Activated CD4-positive, alpha-beta T cell treated with anti-CD3 and anti-CD28 coated beads for 1 hour (primary cell): ENCODE measurements at regions not wholly inside any gene's neighbourhood (a gene's known extent, or its start where the extent isn't known, plus 50 kb on each side); places are given as distances from the start of the nearest gene placed in this dataset.

Source experiments
- DNase-seq: peaks from one replicate; pipeline ENCODE4 v3.0.0-alpha.2; 2020

DNA sequence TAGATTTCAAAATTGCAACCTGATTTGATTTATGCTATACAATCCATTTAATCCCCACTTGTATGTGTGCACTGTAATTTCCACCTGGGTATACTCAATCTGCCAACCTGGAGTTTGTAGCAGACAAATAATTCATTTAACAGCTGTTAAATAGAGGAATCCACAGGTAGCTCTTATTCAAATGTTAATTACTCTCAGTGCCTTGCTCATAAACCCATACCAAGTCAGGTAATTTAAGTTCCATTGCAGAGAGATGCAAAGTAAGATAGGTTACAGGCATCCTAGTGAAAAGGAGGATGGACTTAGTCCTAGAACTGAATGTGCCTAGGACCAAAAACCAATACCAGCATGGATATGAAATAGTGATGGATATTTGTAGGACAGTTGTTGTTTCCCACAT, 674.2 kb downstream of the TBL1XR1 start:
- no peak for DNase-seq

GRCh38 chr3:176522436-176522835, 674.8 kb downstream of the TBL1XR1 start:
- DNase-seq, result no peak

- no peak for DNase-seq
Measured at GRCh38 chr3:176521531-176522175, 675.6 kb downstream of the TBL1XR1 start.

- DNase-seq, result no peak
Measured at GRCh38 chr3:176514297-176514696, 683.0 kb downstream of the TBL1XR1 start.

DNA sequence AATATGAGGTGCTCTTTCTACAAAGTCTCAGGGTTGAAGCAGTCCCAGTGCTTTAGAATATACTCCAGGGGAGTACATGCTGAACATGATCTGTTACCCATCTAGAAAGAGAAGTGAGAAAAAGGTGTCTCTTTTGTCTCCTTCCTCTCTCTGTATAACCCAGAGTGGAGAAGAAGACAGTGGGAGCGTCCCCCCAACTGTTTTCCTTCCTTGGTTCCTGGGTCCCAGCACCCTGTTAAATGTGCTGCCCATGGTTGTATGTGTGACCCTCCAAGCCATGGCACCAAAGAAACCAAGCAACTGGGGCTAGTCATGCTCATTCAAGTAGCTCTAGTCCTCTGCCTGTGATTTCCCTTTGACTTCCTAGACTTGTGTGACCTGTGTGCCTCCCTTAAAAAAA, 683.7 kb downstream of the TBL1XR1 start:
- no peak for DNase-seq

DNA sequence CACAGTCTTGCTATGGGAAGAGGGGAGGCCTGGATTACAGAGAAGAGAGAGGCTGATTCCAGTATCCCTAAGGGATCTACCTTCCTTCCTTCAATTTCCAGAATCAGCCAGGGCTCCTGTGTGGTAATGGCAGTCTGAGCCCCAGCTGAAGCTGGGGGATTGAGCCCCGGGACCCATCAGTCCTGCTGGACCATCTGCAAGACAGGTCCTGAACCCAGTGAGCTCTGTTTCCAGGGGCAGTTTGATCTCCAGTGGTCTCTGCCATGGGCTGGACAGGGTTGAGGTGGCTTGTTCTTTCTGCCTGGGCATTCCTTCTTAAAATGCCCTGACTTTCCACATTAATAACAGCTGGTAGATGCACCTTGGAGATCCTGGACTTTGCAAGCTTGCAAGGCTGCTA, 685.2 kb downstream of the TBL1XR1 start:
- DNase-seq, result no peak

- no peak for DNase-seq
Measured at GRCh38 chr3:176510097-176510496, 687.2 kb downstream of the TBL1XR1 start.

DNA sequence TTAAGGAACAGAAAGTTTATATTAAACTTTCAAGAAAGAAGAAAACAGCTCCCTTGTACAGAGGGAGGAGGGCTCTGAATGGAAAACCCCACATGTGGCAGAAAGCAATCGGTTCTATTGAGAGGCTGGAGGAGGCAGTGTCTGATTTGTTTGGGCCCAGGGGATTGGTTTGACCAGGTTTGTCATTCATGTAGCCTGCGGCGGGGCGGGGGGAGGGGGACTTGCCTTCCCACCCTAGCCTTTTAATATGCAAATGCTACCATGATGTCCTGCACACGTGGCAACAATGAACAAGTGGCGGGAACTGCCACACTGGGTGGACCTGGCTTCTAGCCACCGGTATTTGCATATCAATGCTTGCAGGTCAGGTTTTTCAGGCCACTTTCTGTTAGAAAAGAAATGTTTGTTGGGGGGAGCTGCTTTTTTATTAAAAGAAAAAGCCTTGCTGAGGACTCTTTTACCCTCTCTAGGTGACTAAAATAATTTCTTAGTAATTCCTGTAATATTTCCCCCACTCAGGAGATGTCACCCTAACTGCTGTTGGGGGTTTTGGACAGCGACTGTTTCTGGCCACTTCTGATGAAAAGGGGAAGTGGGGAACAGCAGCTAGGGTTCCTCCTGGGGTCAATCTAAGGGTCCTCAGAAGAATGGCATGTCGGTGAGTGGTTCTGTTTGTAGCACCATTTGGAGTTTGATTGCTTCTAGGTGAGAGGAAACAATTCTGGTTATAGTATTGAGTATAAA, 691.2 kb downstream of the TBL1XR1 start:
- no peak for DNase-seq

DNA sequence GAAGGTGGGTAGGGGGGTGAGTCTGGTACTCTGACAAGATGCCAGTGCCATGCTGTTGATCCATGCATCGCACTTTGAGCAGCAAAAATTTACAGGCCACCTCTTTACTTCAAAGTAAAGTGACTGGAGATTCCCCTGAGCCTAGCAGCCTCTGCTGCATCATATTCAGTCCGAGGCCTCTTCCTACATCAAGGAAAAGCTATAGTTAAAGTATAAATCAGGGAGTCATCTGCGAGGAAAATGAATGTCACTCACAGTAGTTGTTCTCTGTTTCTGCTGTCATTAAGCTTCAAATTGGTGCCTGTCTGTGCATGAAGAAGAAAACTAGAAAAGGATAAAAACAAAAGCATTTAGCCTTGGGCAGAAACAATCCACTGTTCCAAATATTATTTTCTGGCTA, 706.2 kb downstream of the TBL1XR1 start:
- DNase-seq, result no peak

- no peak for DNase-seq
Measured at GRCh38 chr3:176490357-176490756, 706.9 kb downstream of the TBL1XR1 start.

DNA sequence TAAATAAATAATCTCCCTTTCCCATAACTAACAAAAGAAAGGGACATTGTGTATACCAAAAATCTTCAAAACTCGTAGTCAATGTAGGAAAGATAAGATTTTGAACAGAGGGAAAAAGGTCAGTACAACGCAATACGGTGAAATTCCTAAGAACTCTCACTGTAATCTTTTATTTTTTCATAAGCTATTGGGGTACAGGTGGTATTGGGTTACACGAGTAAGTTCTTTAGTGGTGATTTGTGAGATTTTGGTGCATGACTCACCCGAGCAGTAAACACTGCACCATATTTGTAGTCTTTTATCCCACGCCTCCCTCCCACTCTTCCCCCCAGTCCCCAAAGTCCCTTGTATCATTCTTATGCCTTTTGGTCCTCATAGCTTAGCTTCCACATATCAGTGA, 718.0 kb downstream of the TBL1XR1 start:
- DNase-seq, result no peak

DNA sequence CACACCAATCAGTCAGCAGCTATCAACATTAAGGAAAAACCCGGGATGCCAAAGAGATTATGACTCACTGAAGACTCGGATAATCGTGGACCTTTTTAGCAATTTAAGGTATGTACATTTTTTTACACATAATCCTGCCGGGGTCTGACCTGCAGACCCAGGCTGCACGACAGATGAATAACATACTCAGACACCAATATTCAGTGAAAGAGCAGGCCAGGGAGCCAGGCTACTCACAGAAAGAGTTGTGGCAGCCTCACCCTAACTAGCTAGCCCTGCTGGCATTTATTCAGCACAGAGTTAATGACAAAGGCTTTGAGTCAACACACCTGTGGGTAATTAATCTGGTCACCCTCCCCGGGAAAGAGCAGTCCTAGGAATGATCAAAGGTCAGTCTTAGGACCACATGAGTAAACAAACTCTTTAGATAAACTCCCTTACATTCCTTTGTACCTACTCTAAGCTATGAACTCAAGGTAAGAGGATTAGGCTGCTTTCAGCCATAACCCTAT, 727.5 kb downstream of the TBL1XR1 start:
- no peak for DNase-seq

DNA sequence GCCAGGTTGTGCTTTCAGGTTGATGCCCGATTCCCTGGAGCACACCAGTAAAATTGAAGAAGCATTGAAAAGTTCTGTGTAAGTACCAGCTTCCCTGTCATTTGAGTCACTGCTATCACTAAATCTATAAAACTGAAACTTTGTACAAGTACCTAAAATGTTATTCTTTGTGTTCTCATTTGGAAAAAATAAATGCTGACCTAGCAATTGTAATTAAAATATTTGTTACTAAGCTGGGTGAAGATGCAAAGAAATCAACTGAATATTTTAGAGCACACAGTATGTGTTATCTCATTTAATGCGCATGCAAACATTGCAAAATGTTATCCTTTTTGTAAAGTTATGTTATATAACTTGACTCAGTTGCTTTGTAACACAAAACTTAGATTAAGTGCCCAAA, 733.7 kb downstream of the TBL1XR1 start:
- no peak for DNase-seq

DNA sequence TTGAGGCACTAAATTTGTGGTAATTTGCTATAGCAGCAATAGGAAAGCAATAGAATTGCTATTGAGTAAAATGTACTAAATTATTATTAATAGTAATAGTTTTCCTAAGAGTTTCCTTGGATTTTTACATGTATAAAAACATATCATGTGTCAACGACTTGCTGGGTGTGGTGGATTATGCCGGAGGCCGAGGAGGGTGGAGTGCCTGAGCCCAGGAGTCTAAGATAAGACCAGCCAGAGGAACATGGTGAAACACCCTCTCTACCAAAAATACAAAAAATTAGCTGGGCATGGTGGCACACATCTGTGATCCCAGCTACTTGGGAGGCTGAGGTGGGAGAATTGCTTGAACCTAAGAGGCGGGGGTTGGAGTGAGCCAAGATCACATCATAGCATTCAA, 749.9 kb downstream of the TBL1XR1 start:
- no peak for DNase-seq

DNA sequence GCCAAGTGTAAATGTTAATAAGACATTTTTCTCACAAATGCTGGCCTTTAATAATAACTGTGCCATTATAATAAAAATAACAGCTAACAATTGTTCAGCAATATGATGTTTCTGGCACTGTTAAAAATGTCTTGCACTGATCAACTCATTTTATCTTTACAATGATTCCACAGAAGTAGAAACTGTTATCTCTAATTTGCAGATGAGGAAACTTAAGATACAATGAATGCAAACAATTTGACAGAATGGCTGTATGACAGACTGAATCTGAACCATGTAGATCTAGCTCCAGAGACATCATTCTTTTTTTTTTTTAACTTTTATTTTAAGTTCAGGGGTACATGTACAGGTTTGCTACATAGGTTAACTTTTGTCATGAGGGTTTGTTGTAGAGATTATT, 755.0 kb downstream of the TBL1XR1 start:
- no peak for DNase-seq

GRCh38 chr3:176439729-176440128, 757.6 kb downstream of the TBL1XR1 start:
- DNase-seq, result no peak

- no peak for DNase-seq
Measured at GRCh38 chr3:176431991-176432390, 765.3 kb downstream of the TBL1XR1 start.

DNA sequence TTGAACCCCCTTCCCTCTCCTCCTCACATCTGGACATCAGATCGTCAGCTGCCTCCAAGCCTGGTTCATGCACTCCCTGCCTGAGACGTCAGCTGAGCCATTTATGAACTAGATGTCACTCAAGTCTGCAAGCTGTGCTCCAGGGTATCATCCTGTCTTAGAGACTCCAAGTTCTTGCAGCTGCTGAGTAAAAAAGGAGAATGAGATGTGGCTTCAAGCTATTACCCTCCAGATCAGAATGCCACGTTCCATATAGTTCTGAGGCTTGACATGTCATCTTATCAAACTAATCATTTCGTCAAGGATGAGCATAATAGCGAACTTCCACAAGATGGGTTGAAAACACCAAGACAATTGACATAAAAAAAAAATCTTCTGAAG, 766.3 kb downstream of the TBL1XR1 start:
- no peak for DNase-seq

GRCh38 chr3:176430244-176431037, 766.8 kb downstream of the TBL1XR1 start:
- DNase-seq, result no peak

DNA sequence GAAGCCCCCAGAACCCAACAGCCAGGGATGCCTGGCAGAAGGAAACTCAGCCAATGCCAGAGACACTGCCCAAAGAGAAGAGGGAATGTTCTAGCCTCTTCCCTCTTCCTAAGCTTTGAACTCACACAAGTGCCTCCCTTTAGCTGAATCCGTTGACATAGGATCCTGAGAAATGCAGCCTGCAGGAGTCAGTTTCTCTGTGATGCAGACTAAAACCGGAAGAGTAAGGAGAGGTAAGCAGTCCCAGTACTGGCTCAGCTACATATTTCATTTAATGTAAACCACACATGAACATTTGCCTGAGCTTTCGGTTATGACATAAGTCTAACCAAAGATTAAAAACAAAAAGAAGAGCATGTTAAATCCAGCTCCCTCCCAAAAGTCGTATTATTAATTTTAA, 768.7 kb downstream of the TBL1XR1 start:
- no peak for DNase-seq

DNA sequence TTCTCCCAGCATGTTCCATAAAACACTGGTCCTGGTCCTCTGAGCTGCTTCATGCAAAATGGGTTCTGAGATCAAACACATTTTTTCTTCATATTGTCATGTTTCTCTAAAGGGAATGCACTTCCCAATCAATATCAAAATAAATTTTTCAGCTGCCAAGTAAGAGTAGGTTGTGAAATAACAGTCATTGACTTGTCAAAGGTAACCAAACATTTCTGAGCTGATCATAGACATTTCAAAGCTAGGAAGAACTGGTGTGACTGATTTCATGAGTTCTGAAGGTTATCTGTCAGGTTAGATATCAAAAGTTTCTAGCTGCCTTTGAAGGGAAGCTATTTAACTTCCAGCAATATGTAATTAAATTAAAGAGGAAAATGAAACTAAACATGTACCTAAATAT, 770.9 kb downstream of the TBL1XR1 start:
- no peak for DNase-seq

DNA sequence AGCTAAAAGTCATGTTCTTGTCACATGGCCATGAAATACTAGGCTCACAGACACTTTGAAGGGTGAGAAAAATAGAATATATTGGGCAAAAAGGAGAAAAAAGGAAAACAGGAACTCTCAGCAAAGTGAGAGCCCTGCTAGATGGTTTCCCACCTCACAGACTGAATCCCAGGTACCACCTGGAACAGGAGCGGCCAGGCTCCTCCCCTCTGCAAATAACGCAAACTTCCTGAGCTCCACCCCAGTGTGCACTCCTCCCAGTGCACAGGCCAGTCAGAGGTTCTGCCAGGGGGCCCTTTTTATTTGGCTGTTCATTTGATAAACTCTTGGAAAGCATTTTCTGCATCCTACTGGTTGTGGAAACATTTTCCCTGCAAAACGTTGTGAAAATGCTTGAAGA, 780.4 kb downstream of the TBL1XR1 start:
- DNase-seq, result no peak

DNA sequence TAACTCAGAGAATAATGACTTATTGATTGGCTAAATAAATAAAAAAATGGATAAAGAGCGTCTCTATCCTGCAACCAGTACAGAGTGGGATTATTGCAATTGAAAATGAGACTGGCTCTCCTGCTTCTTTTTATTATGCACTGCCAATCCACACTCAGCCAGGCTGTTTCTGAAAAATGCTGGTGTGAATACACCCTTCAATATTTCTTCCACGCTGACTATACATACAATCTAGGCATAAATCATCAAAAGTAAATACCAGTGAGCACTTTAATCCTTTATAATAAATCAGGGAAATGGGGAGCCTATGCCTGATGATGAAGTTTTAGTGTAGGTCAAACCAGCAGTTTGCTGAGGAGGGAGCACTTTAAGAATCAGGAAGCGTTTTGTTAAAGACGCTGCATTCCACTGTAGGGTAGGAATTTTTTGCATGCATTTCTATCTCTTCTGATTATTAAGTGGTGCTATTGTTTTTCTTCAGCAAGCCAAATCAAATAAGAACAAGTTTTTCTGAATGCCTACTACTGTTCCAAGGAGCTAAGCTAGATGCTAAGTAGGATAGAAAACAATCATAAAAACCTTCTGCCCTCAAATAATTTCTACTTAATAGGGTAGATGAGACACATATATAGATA, 781.5 kb downstream of the TBL1XR1 start:
- DNase-seq, result no peak
